ENCODE measurements at regions not wholly inside any gene's neighbourhood (a gene's known extent, or its start where the extent isn't known, plus 50 kb on each side); places are given as distances from the start of the nearest gene placed in this dataset.

GRCh38 chr10:128316121-128316726 is 190.0 kb upstream of the MKI67 start:
- DNase-seq (ENCODE audit: low read depth in 2 of 2): no peak

- no peak for DNase-seq (ENCODE audit: low read depth in 2 of 2)
These were observed 190.7 kb upstream of the MKI67 start for GRCh38 chr10:128316925-128317324.

DNA sequence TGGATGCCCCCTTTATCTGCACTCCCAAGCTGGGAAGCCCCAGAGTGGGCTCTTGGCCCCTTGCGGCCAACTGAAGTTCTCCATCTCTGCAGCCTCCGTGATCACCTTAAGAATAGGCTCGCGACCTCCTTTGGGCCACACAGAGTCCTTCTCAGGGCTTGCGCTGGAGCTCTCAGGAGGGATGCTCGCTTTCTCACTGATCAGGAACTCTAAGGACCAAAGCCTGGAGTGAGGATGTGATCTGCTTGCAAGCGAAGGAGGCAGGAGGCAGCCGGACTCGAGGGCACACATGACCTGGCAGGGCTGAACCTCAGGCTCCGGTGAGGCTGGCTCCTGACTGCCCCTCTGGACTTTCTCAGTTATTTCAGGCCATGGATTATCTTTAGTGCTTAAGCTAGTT is 192.1 kb upstream of the MKI67 start:
- DNase-seq (ENCODE audit: low read depth in 2 of 2): no peak

GRCh38 chr10:128318913-128319312 is 192.7 kb upstream of the MKI67 start:
- DNase-seq (ENCODE audit: low read depth in 2 of 2): no peak

- DNase-seq (ENCODE audit: low read depth in 2 of 2): no peak
These were observed 195.9 kb upstream of the MKI67 start for GRCh38 chr10:128322106-128322505.

DNA sequence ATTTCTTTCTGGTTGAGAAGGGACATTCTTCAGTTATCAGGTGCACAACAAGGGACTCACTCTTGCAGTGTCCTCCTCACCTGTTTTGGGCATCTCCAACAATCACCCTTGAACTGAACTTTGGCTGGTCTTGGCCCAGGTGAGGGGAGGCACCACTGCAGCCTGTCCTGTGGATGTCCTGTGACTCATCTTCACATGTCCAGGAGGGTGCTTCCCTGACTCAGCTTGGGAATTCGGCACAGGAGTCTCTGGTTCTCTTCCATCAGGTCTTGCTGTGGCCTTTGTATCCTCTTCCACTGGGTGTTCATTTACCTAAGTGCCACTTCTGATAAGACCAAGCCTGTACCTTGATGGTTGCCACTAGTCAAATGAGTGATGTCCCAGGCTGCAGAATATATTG is 196.7 kb upstream of the MKI67 start:
- DNase-seq (ENCODE audit: low read depth in 2 of 2): no peak

DNA sequence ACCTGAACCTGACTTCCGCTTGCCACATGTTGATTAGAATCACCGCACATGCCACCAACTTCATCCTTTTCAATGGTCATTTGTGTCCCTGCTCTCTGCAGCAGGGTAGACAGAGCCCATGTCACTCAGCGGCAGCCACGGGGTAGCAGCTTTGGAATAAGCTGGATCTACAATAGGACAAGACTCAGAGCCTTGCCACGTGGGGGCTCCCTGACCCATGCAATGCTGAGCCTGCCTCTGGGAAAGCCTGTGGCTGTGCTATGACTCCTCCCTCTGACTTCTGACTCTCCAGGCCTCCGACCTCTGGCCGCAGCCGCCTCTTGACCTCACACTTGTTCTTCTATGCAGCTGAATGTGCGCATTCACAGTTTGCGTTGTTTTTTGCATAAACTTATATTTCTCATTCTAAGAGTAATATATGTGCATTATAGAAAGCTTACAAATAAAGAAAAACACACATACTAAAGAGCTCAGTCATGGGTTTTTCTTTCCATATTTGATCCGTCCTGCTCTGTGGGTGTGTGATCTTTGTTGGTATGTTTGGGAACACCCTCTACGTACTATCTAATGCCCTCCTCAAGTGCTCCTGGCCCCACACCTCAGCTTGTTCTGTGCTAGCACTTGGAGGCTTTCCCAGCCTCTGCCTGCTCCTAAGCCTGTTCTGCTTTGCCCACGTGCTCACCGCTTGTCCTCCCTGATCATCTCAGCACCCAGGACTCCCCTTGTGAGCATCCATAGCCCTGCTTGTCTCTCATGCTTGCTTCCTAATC is 198.0 kb upstream of the MKI67 start:
- DNase-seq (ENCODE audit: low read depth in 2 of 2): no peak

- no peak for DNase-seq (ENCODE audit: low read depth in 2 of 2)
These were observed 199.6 kb upstream of the MKI67 start for GRCh38 chr10:128325788-128326187.

- no peak for DNase-seq (ENCODE audit: low read depth in 2 of 2)
These were observed 200.0 kb upstream of the MKI67 start for GRCh38 chr10:128326251-128326650.

DNA sequence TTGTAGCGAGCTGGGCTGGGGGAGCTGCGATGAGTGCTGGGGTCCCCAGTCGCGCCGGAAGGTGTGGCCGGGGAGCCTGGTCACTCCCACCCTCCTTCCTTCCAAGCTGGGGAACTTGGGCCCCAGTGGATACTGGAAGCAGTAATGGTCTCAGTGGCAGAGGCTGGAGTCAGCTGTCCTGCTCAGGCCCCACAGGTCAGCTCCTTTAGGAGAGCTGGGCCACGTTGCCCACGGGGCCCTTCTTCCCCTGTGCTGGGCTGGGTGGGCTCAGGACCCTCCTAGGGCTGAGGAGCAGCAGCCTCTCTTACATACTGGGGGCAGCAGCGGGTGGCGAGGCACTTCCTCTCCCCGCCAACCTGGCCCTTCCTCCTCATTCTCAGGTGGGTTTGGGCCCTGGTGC is 200.6 kb upstream of the MKI67 start:
- DNase-seq (ENCODE audit: low read depth in 2 of 2): no peak

DNA sequence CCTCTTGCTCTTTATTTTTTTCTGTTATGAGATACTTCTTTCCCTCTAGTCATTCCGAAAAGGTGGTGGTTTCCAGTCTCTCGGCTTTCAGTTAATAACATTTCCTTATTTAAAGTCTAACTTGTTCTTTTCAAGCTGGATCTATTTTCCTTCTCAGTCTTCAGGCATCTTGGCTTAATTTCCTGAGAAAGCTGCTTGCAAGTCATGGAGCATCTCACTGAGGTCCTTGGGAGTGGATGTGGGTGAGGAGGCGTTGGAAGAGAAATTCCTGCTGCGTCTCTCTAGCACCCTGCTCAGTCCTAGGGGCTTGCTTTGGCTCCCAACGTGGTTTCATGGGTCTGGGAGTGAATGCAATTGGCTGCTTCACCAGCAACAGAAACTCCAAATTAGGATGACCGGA is 210.2 kb upstream of the MKI67 start:
- no peak for DNase-seq (ENCODE audit: low read depth in 2 of 2)

- DNase-seq (ENCODE audit: low read depth in 2 of 2): no peak
These were observed 211.7 kb upstream of the MKI67 start for GRCh38 chr10:128337860-128338378.

DNA sequence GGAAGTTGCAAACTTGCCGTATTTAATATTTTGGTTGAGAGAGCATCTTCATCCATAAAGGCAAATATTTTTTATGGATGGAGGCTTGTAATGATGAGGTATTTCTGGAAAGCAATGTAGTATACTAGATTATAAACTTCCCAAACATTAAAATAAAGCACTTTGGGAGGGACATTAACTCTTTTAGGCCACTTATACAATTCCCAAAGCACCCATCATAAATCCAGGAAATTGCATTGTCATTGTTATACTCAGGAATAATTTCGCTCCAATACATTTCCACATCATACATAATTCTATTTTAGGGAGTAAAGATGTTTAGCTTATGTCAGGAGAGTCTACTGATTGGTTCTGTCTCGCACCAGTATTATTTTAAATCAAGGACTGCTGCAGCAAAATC is 212.7 kb upstream of the MKI67 start:
- DNase-seq (ENCODE audit: low read depth in 2 of 2): no peak

GRCh38 chr10:128339753-128340152 is 213.5 kb upstream of the MKI67 start:
- no peak for DNase-seq (ENCODE audit: low read depth in 2 of 2)

- no peak for DNase-seq (ENCODE audit: low read depth in 2 of 2)
These were observed 219.1 kb upstream of the MKI67 start for GRCh38 chr10:128345353-128345752.

DNA sequence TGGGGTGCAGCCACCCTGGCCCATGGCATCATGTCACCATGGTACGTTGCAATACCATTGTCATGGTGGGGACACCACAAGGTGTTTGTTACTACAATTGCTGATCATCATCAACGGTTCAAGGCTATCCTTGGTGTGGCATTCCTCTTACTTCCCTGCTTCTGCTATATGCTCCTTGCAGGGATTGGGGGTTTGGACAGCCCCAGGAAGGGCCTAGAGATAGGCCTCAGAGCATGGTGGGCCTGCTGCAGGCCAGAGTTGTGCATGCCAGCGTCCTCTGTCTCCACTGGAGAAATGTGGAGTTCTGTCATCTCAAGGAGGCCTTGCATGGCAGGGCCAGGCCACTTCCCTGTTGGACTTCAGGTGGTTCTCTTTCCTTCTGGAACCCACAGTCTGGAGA is 234.6 kb upstream of the MKI67 start:
- no peak for DNase-seq (ENCODE audit: low read depth in 2 of 2)

DNA sequence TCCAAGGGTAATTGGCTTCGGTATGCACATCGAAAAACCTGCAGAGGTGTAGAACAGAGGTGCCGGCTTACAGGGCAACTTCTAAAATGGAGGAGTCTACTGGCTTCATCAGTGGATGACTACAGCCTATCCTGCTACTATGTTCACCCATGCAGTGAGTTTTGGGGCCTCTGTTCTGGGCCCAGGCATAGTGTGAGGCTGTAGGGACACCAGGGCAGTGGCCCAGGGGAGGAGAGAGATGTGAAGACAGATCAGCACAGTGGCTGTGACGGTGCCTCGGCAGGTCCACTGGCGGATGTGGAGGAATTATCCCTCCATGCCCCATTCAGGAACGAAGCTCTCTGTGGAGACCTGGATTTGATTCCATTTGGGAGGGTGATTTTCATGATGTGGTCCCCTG is 235.3 kb upstream of the MKI67 start:
- no peak for DNase-seq (ENCODE audit: low read depth in 2 of 2)

DNA sequence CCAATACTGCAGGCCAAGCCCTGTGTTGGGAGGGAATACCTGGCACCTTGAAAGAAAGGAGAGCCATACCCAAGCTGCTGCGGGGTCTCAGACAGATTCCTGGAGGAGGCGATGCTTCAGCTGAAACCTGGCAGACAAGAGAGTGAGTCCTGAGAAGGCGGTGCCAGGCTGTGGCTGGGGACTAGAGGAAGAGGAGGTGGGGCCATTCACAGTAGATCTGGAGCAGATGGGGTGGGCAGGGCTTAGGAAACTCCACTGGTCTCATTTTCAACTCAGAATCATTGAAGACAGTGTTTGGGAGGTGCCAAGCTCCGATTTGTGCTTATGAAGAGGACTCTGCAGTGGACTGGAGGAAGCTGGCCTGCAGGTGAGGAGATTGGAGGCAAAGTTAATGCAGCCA is 236.3 kb upstream of the MKI67 start:
- DNase-seq (ENCODE audit: low read depth in 2 of 2): no peak

DNA sequence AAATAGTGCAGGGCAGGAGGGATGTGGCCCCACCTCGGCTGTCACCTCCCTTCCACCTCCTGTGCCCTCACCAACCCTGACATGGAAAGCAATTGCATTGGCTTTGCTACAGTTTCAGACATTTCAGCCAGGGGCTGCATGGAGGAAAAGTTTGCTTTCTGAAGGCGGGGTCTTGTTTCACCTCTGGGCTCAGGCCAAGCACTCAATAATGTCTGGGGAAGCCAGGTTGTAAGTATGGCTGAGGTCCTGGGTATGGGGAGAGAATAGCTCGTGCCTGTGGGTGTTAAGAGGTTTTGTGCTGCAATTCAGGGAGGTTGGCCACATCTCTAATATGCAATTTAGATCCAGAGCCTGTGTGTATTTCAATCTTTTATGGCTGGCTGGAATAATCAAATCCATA is 238.4 kb upstream of the MKI67 start:
- DNase-seq (ENCODE audit: low read depth in 2 of 2): no peak

- DNase-seq (ENCODE audit: low read depth in 2 of 2): no peak
These were observed 239.0 kb upstream of the MKI67 start for GRCh38 chr10:128365156-128365725.

DNA sequence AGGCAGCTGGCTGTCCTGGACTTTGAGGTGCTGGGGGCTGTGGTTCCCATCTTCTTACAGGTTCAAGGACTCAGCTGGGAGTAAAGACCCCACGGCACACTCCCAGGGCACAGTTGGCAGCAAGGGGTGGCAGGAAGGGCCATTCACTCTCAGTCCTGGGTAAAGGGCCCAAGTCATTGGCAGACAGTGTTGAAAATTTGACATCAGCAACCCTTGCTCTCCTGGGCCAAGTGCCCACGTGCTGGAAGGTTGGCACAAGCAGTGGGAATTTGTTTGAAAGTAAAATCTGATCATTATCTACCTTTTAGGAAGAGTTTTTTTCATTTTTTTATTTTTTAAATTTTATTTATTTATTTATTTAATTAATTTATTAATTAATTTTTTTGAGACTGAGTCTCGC is 241.6 kb upstream of the MKI67 start:
- no peak for DNase-seq (ENCODE audit: low read depth in 2 of 2)

DNA sequence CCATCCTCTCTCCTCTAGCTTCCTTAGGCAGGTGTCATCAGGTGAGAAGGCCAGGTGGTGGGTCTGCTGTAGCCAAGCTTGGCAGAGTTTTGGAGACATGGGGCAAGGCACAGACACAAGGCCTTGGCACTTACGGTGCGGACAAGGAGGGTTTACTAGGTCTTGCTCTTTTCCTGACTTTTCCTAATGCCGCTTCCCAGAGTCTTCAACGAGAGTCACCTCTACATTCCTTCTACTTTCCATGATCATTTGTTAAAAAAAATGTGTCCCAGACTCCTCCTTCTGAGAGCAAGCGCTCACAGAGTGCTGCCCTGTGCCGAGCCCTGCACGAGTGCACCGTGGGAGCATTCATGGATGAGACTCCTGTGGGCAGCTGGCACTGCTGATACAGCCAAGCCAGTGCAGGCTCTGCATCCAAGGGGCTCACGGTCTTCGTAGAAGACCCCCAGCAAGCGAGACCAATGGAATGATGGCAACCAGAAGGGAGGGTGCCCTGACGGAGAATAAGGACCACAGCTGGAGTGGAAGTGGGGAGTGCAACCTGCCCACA is 243.0 kb upstream of the MKI67 start:
- DNase-seq (ENCODE audit: low read depth in 2 of 2): no peak
